Endothelial cell of umbilical vein (primary cell): ENCODE measurements at regions not wholly inside any gene's neighbourhood (a gene's known extent, or its start where the extent isn't known, plus 50 kb on each side); places are given as distances from the start of the nearest gene placed in this dataset.

Experiments
- BruUV-seq: library from RNA; stranded (reverse); fragments of 400-500 nt; replicated peaks from 2 replicates; lab custom pipeline; 2021; lab: Mats Ljungman, UMichigan
- CTCF ChIA-PET: fragments of 300-600, 350-600 bp; sonication (Branson Sonifier 250); formaldehyde crosslinking; loops from one replicate; lab custom pipeline; 2021; ENCODE audit warnings: antibody characterized with exemption, inconsistent platforms; lab: Charles Lee
- POLR2A ChIA-PET: fragments of 300-600, 350-600 bp; sonication (Branson Sonifier 250); formaldehyde crosslinking; loops from one replicate; lab custom pipeline; 2021; ENCODE audit warnings: antibody characterized with exemption, inconsistent platforms; lab: Charles Lee
- DNase-seq: peaks from one replicate; pipeline ENCODE4 v3.0.0-alpha.2; 2011; ENCODE audit warnings: low read depth, low spot score
- FAIRE-seq: peaks from 2 replicates; lab custom pipeline; 2011; peaks lifted over from hg19 to GRCh38; lab: Jason Lieb, UNC
- H2AFZ ChIP-seq: 2 replicates; pipeline ENCODE4 v1.6.0; 2012; ENCODE audit warnings: low read depth, low read length, control low read depth, inconsistent platforms
- H3K27ac ChIP-seq: 2 replicates; pipeline ENCODE4 v1.5.1; 2011; ENCODE audit warnings: low read depth, mild to moderate bottlenecking, control low read depth, low read length, moderate library complexity; ENCODE audit not compliant: insufficient read depth
- H3K27me3 ChIP-seq, 2 experiments: 2 replicates each; pipeline versions ENCODE4 v1.6.0 to v1.6.1; 2011; ENCODE audit warnings: low read length in 2 of 2, mixed read lengths in 1 of 2; ENCODE audit not compliant: control insufficient read depth in 2 of 2, insufficient read depth in 2 of 2
- H3K36me3 ChIP-seq, 2 experiments: 2 replicates in 1 of 2; 3 replicates in 1 of 2; pipeline ENCODE4 v1.5.1; 2011; ENCODE audit warnings: low read length in 2 of 2, mild to moderate bottlenecking in 1 of 2, moderate library complexity in 1 of 2; ENCODE audit not compliant: control insufficient read depth in 2 of 2, insufficient read depth in 2 of 2; ENCODE audit errors: extremely low read depth in 1 of 2
- H3K4me1 ChIP-seq: 3 replicates; pipeline ENCODE4 v1.5.1; 2011; ENCODE audit warnings: mild to moderate bottlenecking, low read length; ENCODE audit not compliant: control insufficient read depth, insufficient read depth; ENCODE audit errors: extremely low read depth
- H3K4me2 ChIP-seq: 2 replicates; pipeline ENCODE4 v1.6.1; 2011; ENCODE audit warnings: low read length, control low read depth, mixed read lengths; ENCODE audit not compliant: insufficient read depth
- H3K4me3 ChIP-seq, 3 experiments: fragments of 200-600 bp in 1 of 3; sonication (generic), shearing (Covaris generic) in 1 of 3; replicated peaks in 1 of 3; 2 replicates each; pipeline ENCODE4 v1.5.1; 2011 to 2016; ENCODE audit warnings: control low read depth in 3 of 3, low read length in 3 of 3, mild to moderate bottlenecking in 2 of 3, inconsistent platforms in 1 of 3, low read depth in 1 of 3, moderate library complexity in 1 of 3; ENCODE audit not compliant: insufficient read depth in 1 of 3
- H3K79me2 ChIP-seq: 2 replicates; pipeline ENCODE4 v1.6.0; 2012; ENCODE audit warnings: low read length, inconsistent platforms; ENCODE audit not compliant: control insufficient read depth, insufficient read depth
- H3K9ac ChIP-seq: replicated peaks from 2 replicates; pipeline ENCODE3; 2011; ENCODE audit warnings: low read length, control low read depth; ENCODE audit not compliant: insufficient read depth; ENCODE audit errors: extremely low read depth
- H3K9me1 ChIP-seq: replicated peaks from 3 replicates; pipeline ENCODE4 v1.6.0; 2011; ENCODE audit warnings: mild to moderate bottlenecking, low read length; ENCODE audit not compliant: control insufficient read depth, insufficient read depth; ENCODE audit errors: extremely low read depth
- H3K9me3 ChIP-seq: replicated peaks from 2 replicates; pipeline ENCODE4 v1.5.1; 2012; ENCODE audit warnings: low read length, inconsistent platforms; ENCODE audit not compliant: control insufficient read depth, insufficient read depth
- H4K20me1 ChIP-seq: replicated peaks from 2 replicates; pipeline ENCODE3; 2011; ENCODE audit warnings: mild to moderate bottlenecking, low read length; ENCODE audit not compliant: control insufficient read depth, insufficient read depth; ENCODE audit errors: extremely low read depth
- EZH2 ChIP-seq: IDR thresholded peaks from 2 replicates; pipeline ENCODE4 v1.6.1; 2012; ENCODE audit warnings: borderline replicate concordance, low read depth, mild to moderate bottlenecking, moderate library complexity, low read length, inconsistent platforms; ENCODE audit not compliant: severe bottlenecking
- FOS ChIP-seq: IDR thresholded peaks from 2 replicates; pipeline ENCODE4 v1.6.1; 2011; ENCODE audit warnings: mild to moderate bottlenecking, low read length, moderate library complexity, borderline replicate concordance; ENCODE audit not compliant: insufficient read depth
- GATA2 ChIP-seq: IDR thresholded peaks from 2 replicates; pipeline ENCODE4 v1.7.0; 2011; ENCODE audit warnings: low read depth, mild to moderate bottlenecking, moderate library complexity, mixed read lengths, low read length; ENCODE audit not compliant: insufficient read length, insufficient read depth
- JUN ChIP-seq: IDR thresholded peaks from 2 replicates; pipeline ENCODE4 v1.6.1; 2011; ENCODE audit warnings: borderline replicate concordance, low read depth; ENCODE audit not compliant: insufficient read length, insufficient read depth
- MYC ChIP-seq: IDR thresholded peaks from one replicate; pipeline ENCODE4 v1.6.1; 2011; ENCODE audit warnings: mild to moderate bottlenecking, low read depth, low read length
- POLR2A ChIP-seq: IDR thresholded peaks from 2 replicates; pipeline ENCODE4 v1.6.1; 2012; ENCODE audit warnings: low read depth, mild to moderate bottlenecking, control low read depth, low read length
- POLR2AphosphoS5 ChIP-seq: IDR thresholded peaks from 2 replicates; pipeline ENCODE4 v1.6.1; 2012; ENCODE audit warnings: low read depth, mild to moderate bottlenecking, control low read depth, low read length, moderate library complexity; ENCODE audit not compliant: insufficient read depth
- dilution Hi-C: fragments of 300-500 bp; cut with MboI; formaldehyde crosslinking; loops from one replicate; pipeline ENCODE4 v1.15.0; 2019; ENCODE audit warnings: low sequenced_read_pairs; ENCODE audit not compliant: extremely low pct_ligation_motif_present
- intact Hi-C: fragments of 100-400 bp; cut with micrococcal nuclease; formaldehyde crosslinking; loops from one replicate; pipeline ENCODE4 v1.10.0; 2022
- TF ChIP-seq, protein P1 (sequence below): IDR thresholded peaks from 2 replicates; pipeline ENCODE4 v1.6.1; 2011; ENCODE audit not compliant: insufficient read depth, insufficient read length
- TF ChIP-seq, protein P2 (sequence below), 2 donors: IDR thresholded peaks; 1 replicate in 1 of 2; 2 replicates in 1 of 2; pipeline ENCODE4 v1.5.1; 2011; ENCODE audit warnings: low read length in 2 of 2, mild to moderate bottlenecking in 2 of 2, moderate library complexity in 2 of 2, control low read depth in 1 of 2, inconsistent platforms in 1 of 2, low read depth in 1 of 2; ENCODE audit not compliant: insufficient read depth in 1 of 2; ENCODE audit errors: extremely low read depth in 1 of 2

DNA sequence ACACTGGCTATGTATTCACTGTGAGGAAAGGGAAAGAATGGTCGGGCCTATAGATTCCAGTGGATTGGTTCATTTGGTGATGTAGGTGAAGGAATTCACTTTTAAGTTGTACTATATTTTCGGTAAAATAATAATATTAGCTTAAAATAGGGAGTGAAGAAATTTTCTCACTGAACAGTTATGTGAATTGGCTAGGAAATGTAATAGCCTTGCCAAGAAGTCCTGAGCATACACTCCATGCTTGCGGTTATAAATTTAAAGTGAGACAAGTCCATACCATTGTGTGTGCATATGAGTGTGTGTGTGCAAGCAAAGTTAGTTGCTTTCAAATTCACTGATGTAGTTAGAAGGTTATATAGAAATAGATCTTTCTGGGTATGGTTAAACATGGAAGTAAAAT is 1651.0 kb downstream of the NCAM2 start:
- Histone ChIP-seq H3K27me3 (no peaks in the 10 kb centered on the region), H3K9me1 (no peaks in the 10 kb centered on the region), H2AFZ (no peak overlapping the region), H3K27ac (no peak overlapping the region), H3K9me3 (no peaks in the 10 kb centered on the region), H3K4me1 (no peaks in the 10 kb centered on the region), H3K4me2 (no peak overlapping the region), H3K79me2 (no peaks in the 10 kb centered on the region), H3K9ac (no peak overlapping the region), H3K4me3 (no peak overlapping the region), H4K20me1 (no peaks in the 10 kb centered on the region), H3K36me3 (no peaks in the 10 kb centered on the region)
- POLR2A ChIA-PET: no interaction called here
- CTCF ChIA-PET: no interaction called here
- TF ChIP-seq, protein P1, sequence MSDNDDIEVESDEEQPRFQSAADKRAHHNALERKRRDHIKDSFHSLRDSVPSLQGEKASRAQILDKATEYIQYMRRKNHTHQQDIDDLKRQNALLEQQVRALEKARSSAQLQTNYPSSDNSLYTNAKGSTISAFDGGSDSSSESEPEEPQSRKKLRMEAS: no peak
- dilution Hi-C loops: no loop called here
- FAIRE-seq: no peak
- no TSS peak for BruUV-seq
- DNase-seq: no peak
- intact Hi-C loops: no loop called here

DNA sequence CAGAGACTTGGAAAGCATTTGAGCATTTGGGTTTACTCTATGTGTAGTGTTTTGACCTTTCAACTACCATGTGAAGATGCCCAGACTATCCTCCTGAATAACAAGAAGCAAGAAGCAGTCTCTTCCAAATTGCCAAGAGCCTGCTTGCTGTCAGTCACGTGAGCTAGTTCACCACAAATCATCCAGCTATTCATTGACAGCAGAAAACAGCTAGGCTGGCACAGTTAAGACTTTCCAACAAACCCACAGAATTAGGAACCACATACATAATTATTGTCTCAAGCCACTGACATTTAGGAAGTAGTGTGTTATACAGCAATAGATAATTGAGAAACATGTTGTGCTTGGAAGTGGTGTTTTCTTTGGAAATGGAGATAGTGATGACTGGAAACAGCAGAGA is 1652.0 kb downstream of the NCAM2 start:
- no peaks in the 10 kb centered on the region for H3K9me3 ChIP-seq
- DNase-seq (no peak), FAIRE-seq (no peak)
- no peak overlapping the region for H3K9ac ChIP-seq
- intact Hi-C loops (no loop called here), dilution Hi-C loops (no loop called here)
- H3K27ac ChIP-seq: no peak overlapping the region
- H3K4me1 ChIP-seq: no peaks in the 10 kb centered on the region
- no peaks in the 10 kb centered on the region for H3K36me3 ChIP-seq
- H3K4me3 ChIP-seq: no peak overlapping the region
- POLR2A ChIA-PET: no interaction called here
- H3K4me2 ChIP-seq: no peak overlapping the region
- no TSS peak for BruUV-seq
- H3K79me2 ChIP-seq: no peaks in the 10 kb centered on the region
- no peak for TF ChIP-seq EZH2
- TF ChIP-seq GATA2: no peak
- TF ChIP-seq POLR2A: no peak
- no peak for TF ChIP-seq JUN
- no peak for TF ChIP-seq MYC
- TF ChIP-seq, protein P1: no peak
- TF ChIP-seq FOS: no peak
- TF ChIP-seq, protein P2, sequence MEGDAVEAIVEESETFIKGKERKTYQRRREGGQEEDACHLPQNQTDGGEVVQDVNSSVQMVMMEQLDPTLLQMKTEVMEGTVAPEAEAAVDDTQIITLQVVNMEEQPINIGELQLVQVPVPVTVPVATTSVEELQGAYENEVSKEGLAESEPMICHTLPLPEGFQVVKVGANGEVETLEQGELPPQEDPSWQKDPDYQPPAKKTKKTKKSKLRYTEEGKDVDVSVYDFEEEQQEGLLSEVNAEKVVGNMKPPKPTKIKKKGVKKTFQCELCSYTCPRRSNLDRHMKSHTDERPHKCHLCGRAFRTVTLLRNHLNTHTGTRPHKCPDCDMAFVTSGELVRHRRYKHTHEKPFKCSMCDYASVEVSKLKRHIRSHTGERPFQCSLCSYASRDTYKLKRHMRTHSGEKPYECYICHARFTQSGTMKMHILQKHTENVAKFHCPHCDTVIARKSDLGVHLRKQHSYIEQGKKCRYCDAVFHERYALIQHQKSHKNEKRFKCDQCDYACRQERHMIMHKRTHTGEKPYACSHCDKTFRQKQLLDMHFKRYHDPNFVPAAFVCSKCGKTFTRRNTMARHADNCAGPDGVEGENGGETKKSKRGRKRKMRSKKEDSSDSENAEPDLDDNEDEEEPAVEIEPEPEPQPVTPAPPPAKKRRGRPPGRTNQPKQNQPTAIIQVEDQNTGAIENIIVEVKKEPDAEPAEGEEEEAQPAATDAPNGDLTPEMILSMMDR (IDR thresholded peaks at IDR 0.05; ENCODE audit: extremely low read depth in 1 of 2, insufficient read depth in 1 of 2, low read depth in 1 of 2, low read length in 2 of 2): no peak
- no peak for TF ChIP-seq POLR2AphosphoS5
- H2AFZ ChIP-seq: no peak overlapping the region
- H3K9me1 ChIP-seq: no peaks in the 10 kb centered on the region
- no peaks in the 10 kb centered on the region for H3K27me3 ChIP-seq
- CTCF ChIA-PET: no interaction called here
- H4K20me1 ChIP-seq: no peaks in the 10 kb centered on the region
